Chondrocyte (in vitro differentiated cells): ENCODE measurements at regions not wholly inside any gene's neighbourhood (a gene's known extent, or its start where the extent isn't known, plus 50 kb on each side); places are given as distances from the start of the nearest gene placed in this dataset.
"Not testable (repeated sequence)": the region's sequence is repeated elsewhere in the genome, so short reads cannot be mapped to it uniquely, and the experiment has no call there.

Source experiments
- DNase-seq: peaks from one replicate; pipeline ENCODE4 v3.0.0; 2021; ENCODE audit warnings: mixed read lengths, low spot score
- H3K27ac Mint-ChIP-seq: one replicate; pipeline ENCODE4 v1.8.0; 2021; ENCODE audit warnings: mild to moderate bottlenecking, moderate library complexity, mixed read lengths; ENCODE audit not compliant: unreplicated experiment
- H3K27me3 Mint-ChIP-seq: 2 replicates; pipeline ENCODE4 v1.8.0; 2021; ENCODE audit warnings: low read depth, mixed read lengths
- H3K36me3 Mint-ChIP-seq: 2 replicates; pipeline ENCODE4 v1.8.0; 2021; ENCODE audit warnings: low read depth, mixed read lengths
- H3K4me1 Mint-ChIP-seq: 2 replicates; pipeline ENCODE4 v1.8.0; 2021; ENCODE audit warnings: low read depth, mild to moderate bottlenecking, mixed read lengths
- H3K4me3 Mint-ChIP-seq: one replicate; pipeline ENCODE4 v1.8.0; 2021; ENCODE audit warnings: mild to moderate bottlenecking, moderate library complexity, mixed read lengths; ENCODE audit not compliant: unreplicated experiment
- H3K9me3 Mint-ChIP-seq: 2 replicates; pipeline ENCODE4 v1.8.0; 2021; ENCODE audit warnings: low read depth, mixed read lengths
- TF ChIP-seq, protein P1 (sequence below): fragments of 200-600 bp; sonication (generic); IDR thresholded peaks from 2 replicates; pipeline ENCODE4 v1.5.0; 2021; ENCODE audit warnings: antibody characterized with exemption, mild to moderate bottlenecking, moderate library complexity

- TF ChIP-seq, protein P1, sequence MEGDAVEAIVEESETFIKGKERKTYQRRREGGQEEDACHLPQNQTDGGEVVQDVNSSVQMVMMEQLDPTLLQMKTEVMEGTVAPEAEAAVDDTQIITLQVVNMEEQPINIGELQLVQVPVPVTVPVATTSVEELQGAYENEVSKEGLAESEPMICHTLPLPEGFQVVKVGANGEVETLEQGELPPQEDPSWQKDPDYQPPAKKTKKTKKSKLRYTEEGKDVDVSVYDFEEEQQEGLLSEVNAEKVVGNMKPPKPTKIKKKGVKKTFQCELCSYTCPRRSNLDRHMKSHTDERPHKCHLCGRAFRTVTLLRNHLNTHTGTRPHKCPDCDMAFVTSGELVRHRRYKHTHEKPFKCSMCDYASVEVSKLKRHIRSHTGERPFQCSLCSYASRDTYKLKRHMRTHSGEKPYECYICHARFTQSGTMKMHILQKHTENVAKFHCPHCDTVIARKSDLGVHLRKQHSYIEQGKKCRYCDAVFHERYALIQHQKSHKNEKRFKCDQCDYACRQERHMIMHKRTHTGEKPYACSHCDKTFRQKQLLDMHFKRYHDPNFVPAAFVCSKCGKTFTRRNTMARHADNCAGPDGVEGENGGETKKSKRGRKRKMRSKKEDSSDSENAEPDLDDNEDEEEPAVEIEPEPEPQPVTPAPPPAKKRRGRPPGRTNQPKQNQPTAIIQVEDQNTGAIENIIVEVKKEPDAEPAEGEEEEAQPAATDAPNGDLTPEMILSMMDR = no peak
- H3K4me1 Mint-ChIP-seq = no peaks in the 10 kb centered on the region
- H3K36me3 Mint-ChIP-seq = no peaks in the 10 kb centered on the region
- no peak overlapping the region for H3K27ac Mint-ChIP-seq
- H3K27me3 Mint-ChIP-seq = no peaks in the 10 kb centered on the region
- peaks cover 11% of the 10 kb centered on the region for H3K9me3 Mint-ChIP-seq
- H3K4me3 Mint-ChIP-seq = no peak overlapping the region
- DNase-seq = no peak
Observed at GRCh38 chr10:108612485-108612884, 1310.8 kb downstream of the XPNPEP1 start.

DNA sequence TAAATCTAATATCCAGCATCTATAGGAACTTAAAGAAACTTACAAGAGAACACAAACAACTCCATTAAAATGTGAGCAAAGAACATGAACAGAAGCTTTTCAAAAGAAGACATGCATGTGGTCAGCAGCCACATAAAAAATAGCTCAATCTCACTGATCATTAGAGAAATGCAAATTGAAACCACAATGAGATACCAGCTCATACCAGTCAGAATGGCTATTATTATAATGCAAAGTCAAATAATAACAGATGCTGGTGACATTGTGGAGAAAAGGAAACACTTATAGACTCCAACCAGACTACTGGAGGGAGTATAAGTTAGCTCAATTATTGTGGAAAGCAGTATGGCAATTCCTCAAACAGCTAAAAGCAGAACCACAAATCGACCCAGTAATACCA lies 1314.5 kb downstream of the XPNPEP1 start:
- H3K4me3 Mint-ChIP-seq = no peak overlapping the region
- no peaks in the 10 kb centered on the region for H3K27me3 Mint-ChIP-seq
- H3K9me3 Mint-ChIP-seq = peaks cover 29% of the 10 kb centered on the region
- H3K4me1 Mint-ChIP-seq = no peaks in the 10 kb centered on the region
- H3K36me3 Mint-ChIP-seq = no peaks in the 10 kb centered on the region
- TF ChIP-seq, protein P1 = no peak
- no peak for DNase-seq
- H3K27ac Mint-ChIP-seq = no peak overlapping the region

- Mint-ChIP-seq H3K36me3 (no peaks in the 10 kb centered on the region), H3K4me1 (no peaks in the 10 kb centered on the region), H3K27ac (no peak overlapping the region), H3K27me3 (no peaks in the 10 kb centered on the region), H3K9me3 (peaks cover 18% of the 10 kb centered on the region), H3K4me3 (no peak overlapping the region)
- DNase-seq = no peak
- TF ChIP-seq, protein P1 = no peak
Observed at GRCh38 chr10:108601851-108602250, 1321.5 kb downstream of the XPNPEP1 start.

DNA sequence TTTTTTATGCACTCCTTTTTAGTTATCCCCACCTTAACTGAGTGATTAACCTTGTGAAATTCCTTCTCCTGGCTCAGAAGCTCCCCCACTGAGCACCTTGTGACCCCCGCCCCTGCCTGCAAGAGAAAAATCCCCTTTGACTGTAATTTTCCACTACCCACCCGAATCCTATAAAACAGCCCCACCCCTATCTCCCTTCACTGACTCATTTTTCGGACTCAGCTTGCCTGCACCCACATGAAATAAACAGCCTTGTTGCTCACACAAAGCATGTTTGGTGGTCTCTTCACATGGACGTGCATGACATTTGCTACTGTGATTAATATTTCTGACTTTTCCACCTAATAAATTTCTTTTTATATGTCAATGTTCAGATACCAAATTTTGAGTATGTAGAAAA lies 1322.8 kb downstream of the XPNPEP1 start:
- not testable (repeated sequence) for H3K27ac Mint-ChIP-seq, DNase-seq, H3K36me3 Mint-ChIP-seq, H3K9me3 Mint-ChIP-seq, H3K27me3 Mint-ChIP-seq, H3K4me1 Mint-ChIP-seq, H3K4me3 Mint-ChIP-seq

DNA sequence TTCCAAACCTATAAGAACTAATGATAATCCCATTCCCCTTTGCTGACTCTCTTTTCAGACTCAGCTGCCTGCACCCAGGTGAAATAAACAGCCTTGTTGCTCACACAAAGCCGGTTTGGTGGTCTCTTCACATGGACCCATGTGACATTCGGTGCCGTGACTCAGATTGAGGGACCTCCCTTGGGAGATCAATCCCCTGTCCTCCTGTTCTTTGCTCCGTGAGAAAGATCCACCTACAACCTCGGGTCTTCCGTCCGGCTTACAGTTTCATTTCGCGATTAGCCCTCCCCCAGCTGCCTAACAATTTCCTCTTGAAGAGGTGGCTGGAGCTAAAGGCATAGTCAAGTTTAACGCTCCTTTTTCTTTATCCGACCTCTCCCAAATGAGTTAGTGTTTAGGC lies 1324.0 kb downstream of the XPNPEP1 start:
- H3K4me3 Mint-ChIP-seq, H3K4me1 Mint-ChIP-seq, DNase-seq, H3K9me3 Mint-ChIP-seq, H3K27me3 Mint-ChIP-seq, H3K27ac Mint-ChIP-seq, H3K36me3 Mint-ChIP-seq: not testable (repeated sequence)

- H3K27me3 Mint-ChIP-seq = no peaks in the 10 kb centered on the region
- no peaks in the 10 kb centered on the region for H3K36me3 Mint-ChIP-seq
- peaks cover 5% of the 10 kb centered on the region for H3K9me3 Mint-ChIP-seq
- no peak for DNase-seq
- no peak overlapping the region for H3K4me3 Mint-ChIP-seq
- H3K4me1 Mint-ChIP-seq = no peaks in the 10 kb centered on the region
- H3K27ac Mint-ChIP-seq = no peak overlapping the region
- TF ChIP-seq, protein P1 = no peak
Observed at GRCh38 chr10:108598831-108599230, 1324.5 kb downstream of the XPNPEP1 start.
